Glutamatergic neuron (in vitro differentiated cells): ENCODE measurements at regions not wholly inside any gene's neighbourhood (a gene's known extent, or its start where the extent isn't known, plus 50 kb on each side); places are given as distances from the start of the nearest gene placed in this dataset.

ENCODE experiments used
- DNase-seq: peaks from one replicate; pipeline ENCODE4 v3.0.0; 2022
- H3K27ac Mint-ChIP-seq: one replicate; pipeline ENCODE4 v1.8.0; 2020; ENCODE audit warnings: mild to moderate bottlenecking, mixed read lengths, inconsistent platforms; ENCODE audit not compliant: unreplicated experiment
- H3K27me3 Mint-ChIP-seq: one replicate; pipeline ENCODE4 v1.8.0; 2020; ENCODE audit warnings: mild to moderate bottlenecking, moderate library complexity, mixed read lengths, inconsistent platforms; ENCODE audit not compliant: unreplicated experiment
- H3K36me3 Mint-ChIP-seq: one replicate; pipeline ENCODE4 v1.8.0; 2020; ENCODE audit warnings: mild to moderate bottlenecking, mixed read lengths, inconsistent platforms; ENCODE audit not compliant: unreplicated experiment
- H3K4me1 Mint-ChIP-seq: one replicate; pipeline ENCODE4 v1.8.0; 2020; ENCODE audit warnings: mild to moderate bottlenecking, low read depth, mixed read lengths, inconsistent platforms; ENCODE audit not compliant: unreplicated experiment
- H3K4me3 Mint-ChIP-seq: one replicate; pipeline ENCODE4 v1.8.0; 2020; ENCODE audit warnings: mild to moderate bottlenecking, mixed read lengths, inconsistent platforms; ENCODE audit not compliant: unreplicated experiment
- H3K9me3 Mint-ChIP-seq: one replicate; pipeline ENCODE4 v1.8.0; 2020; ENCODE audit warnings: mild to moderate bottlenecking, moderate library complexity, mixed read lengths, inconsistent platforms; ENCODE audit not compliant: unreplicated experiment
- CTCF ChIP-seq: fragments of 200-600 bp; sonication (generic); IDR thresholded peaks from one replicate; pipeline ENCODE4 v1.5.0; 2021; ENCODE audit not compliant: partially characterized antibody, unreplicated experiment

GRCh38 chr13:107233541-107233940 lies 665.6 kb upstream of the ARGLU1 start:
- no peak for TF ChIP-seq CTCF
- H3K27ac Mint-ChIP-seq: no peak overlapping the region
- no peak for DNase-seq
- H3K9me3 Mint-ChIP-seq: peaks cover 2% of the 10 kb centered on the region
- H3K4me1 Mint-ChIP-seq: peaks cover 12% of the 10 kb centered on the region
- no peaks in the 10 kb centered on the region for H3K36me3 Mint-ChIP-seq
- no peak overlapping the region for H3K4me3 Mint-ChIP-seq
- H3K27me3 Mint-ChIP-seq: no peaks in the 10 kb centered on the region

GRCh38 chr13:107231944-107232343 lies 664.0 kb upstream of the ARGLU1 start:
- no peak overlapping the region for H3K27ac Mint-ChIP-seq
- peaks cover 2% of the 10 kb centered on the region for H3K9me3 Mint-ChIP-seq
- H3K4me3 Mint-ChIP-seq: no peak overlapping the region
- no peaks in the 10 kb centered on the region for H3K36me3 Mint-ChIP-seq
- H3K4me1 Mint-ChIP-seq: peaks cover 12% of the 10 kb centered on the region
- no peak for TF ChIP-seq CTCF
- no peak for DNase-seq
- H3K27me3 Mint-ChIP-seq: no peaks in the 10 kb centered on the region

GRCh38 chr13:107223867-107224266 lies 655.9 kb upstream of the ARGLU1 start:
- H3K36me3 Mint-ChIP-seq: no peaks in the 10 kb centered on the region
- no peak overlapping the region for H3K4me3 Mint-ChIP-seq
- H3K27ac Mint-ChIP-seq: no peak overlapping the region
- peaks cover 7% of the 10 kb centered on the region for H3K4me1 Mint-ChIP-seq
- H3K27me3 Mint-ChIP-seq: peaks cover 2% of the 10 kb centered on the region
- no peak for DNase-seq
- TF ChIP-seq CTCF: no peak
- no peaks in the 10 kb centered on the region for H3K9me3 Mint-ChIP-seq

GRCh38 chr13:107222597-107222996 lies 654.7 kb upstream of the ARGLU1 start:
- H3K4me3 Mint-ChIP-seq: no peak overlapping the region
- no peaks in the 10 kb centered on the region for H3K9me3 Mint-ChIP-seq
- H3K4me1 Mint-ChIP-seq: peaks cover 7% of the 10 kb centered on the region
- peaks cover 2% of the 10 kb centered on the region for H3K27me3 Mint-ChIP-seq
- H3K27ac Mint-ChIP-seq: no peak overlapping the region
- no peak for DNase-seq
- no peak for TF ChIP-seq CTCF
- no peaks in the 10 kb centered on the region for H3K36me3 Mint-ChIP-seq

- Mint-ChIP-seq H3K4me1 (peaks cover 5% of the 10 kb centered on the region), H3K27me3 (no peaks in the 10 kb centered on the region), H3K27ac (no peak overlapping the region), H3K36me3 (no peaks in the 10 kb centered on the region), H3K9me3 (no peaks in the 10 kb centered on the region), H3K4me3 (no peak overlapping the region)
- no peak for TF ChIP-seq CTCF
- no peak for DNase-seq
These were observed 652.3 kb upstream of the ARGLU1 start for GRCh38 chr13:107220245-107220644.
